ENCODE measurements at regions not wholly inside any gene's neighbourhood (a gene's known extent, or its start where the extent isn't known, plus 50 kb on each side); places are given as distances from the start of the nearest gene placed in this dataset.
A peak's percentile ranks its signal among the peaks of the same experiment; 100 is the strongest.
"Not testable (repeated sequence)": the region's sequence is repeated elsewhere in the genome, so short reads cannot be mapped to it uniquely, and the experiment has no call there.

- Histone ChIP-seq H3K27ac (no peak overlapping the region), H3K4me1 (replicated peaks in 1 of 2) (peaks cover 2 to 12% of the 10 kb centered on the region in 2 donors), H3K4me3 (no peak overlapping the region)
- in situ Hi-C loops (cut with MboI; ENCODE audit: low pct_unique_long_range_greater_than_20kb in 2 of 9, low sequenced_read_pairs in 9 of 9, unreplicated experiment in 9 of 9), result no loop called here
- no peak for ATAC-seq (replicated peaks in 6 of 8)
- WGBS, 10 experiments, result 15 to 95% (median 67%) methylated on average over 3 to 7 of the region's 7 CpGs
Observed at GRCh38 chr2:192444286-192444838, 249.6 kb upstream of the TMEFF2 start.

- ATAC-seq (replicated peaks in 6 of 8), result no peak
- Histone ChIP-seq H3K4me1 (replicated peaks in 1 of 2) (peaks cover 2 to 10% of the 10 kb centered on the region in 2 donors), H3K4me3 (no peak overlapping the region), H3K27ac (no peak overlapping the region)
- in situ Hi-C loops (cut with MboI; ENCODE audit: low pct_unique_long_range_greater_than_20kb in 2 of 9, low sequenced_read_pairs in 9 of 9, unreplicated experiment in 9 of 9), result no loop called here
- WGBS, 10 experiments, result 33 to 94% (median 84%) methylated on average over 2 of the region's 2 CpGs
Observed at GRCh38 chr2:192443831-192444230, 249.1 kb upstream of the TMEFF2 start.

DNA sequence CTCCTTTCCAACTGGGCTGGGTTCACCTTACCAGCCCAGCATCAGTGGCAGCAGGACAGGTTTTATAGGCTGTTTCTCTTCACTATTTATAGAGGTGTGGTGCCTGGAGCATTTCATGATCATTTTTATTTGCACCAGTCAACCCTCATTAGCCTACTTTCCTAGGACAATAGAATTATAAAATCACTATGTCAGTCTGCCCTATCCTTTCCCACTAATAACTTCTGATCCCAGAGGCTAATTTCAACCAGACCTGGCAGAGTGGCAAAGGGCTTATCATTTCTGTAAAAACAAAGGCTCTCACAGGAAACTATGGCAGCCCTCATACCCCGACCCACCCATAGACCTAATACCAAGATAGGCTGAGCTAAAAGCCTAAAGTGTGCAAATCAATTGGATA, 243.5 kb upstream of the TMEFF2 start:
- WGBS, 10 experiments, result 0 to 89% (median 20%) methylated on average over 1 of the region's 1 CpG; no CpG with 5 or more reads in 5 of the 10 experiments
- no peak for ATAC-seq (replicated peaks in 6 of 8)
- peaks cover 0 to 3% of the 10 kb centered on the region in 2 donors for H3K4me1 ChIP-seq (replicated peaks in 1 of 2)
- H3K27ac ChIP-seq, result no peak overlapping the region
- H3K4me3 ChIP-seq, result no peak overlapping the region
- in situ Hi-C loops (cut with MboI; ENCODE audit: low pct_unique_long_range_greater_than_20kb in 2 of 9, low sequenced_read_pairs in 9 of 9, unreplicated experiment in 9 of 9), result no loop called here

GRCh38 chr2:192437653-192438052, 242.9 kb upstream of the TMEFF2 start:
- Histone ChIP-seq H3K4me1 (replicated peaks in 1 of 2) (peaks cover 0 to 3% of the 10 kb centered on the region in 2 donors), H3K27ac (no peak overlapping the region), H3K4me3 (no peak overlapping the region)
- 11 to 90% (median 43%) methylated on average over 3 to 4 of the region's 4 CpGs; no CpG with 5 or more reads in 2 of the 10 experiments for WGBS, 10 experiments
- in situ Hi-C loops (cut with MboI; ENCODE audit: low pct_unique_long_range_greater_than_20kb in 2 of 9, low sequenced_read_pairs in 9 of 9, unreplicated experiment in 9 of 9), result no loop called here
- ATAC-seq (replicated peaks in 6 of 8), result no peak

GRCh38 chr2:192424243-192424642, 229.5 kb upstream of the TMEFF2 start:
- H3K4me1 ChIP-seq (replicated peaks in 1 of 2), result no peaks in the 10 kb centered on the region
- no peak overlapping the region for H3K27ac ChIP-seq
- 32 to 93% (median 70%) methylated on average over 2 to 4 of the region's 4 CpGs; no CpG with 5 or more reads in 1 of the 10 experiments for WGBS, 10 experiments
- H3K4me3 ChIP-seq, result no peak overlapping the region
- in situ Hi-C loops (cut with MboI; ENCODE audit: low pct_unique_long_range_greater_than_20kb in 2 of 9, low sequenced_read_pairs in 9 of 9, unreplicated experiment in 9 of 9), result no loop called here
- no peak for ATAC-seq (replicated peaks in 6 of 8)

- Histone ChIP-seq H3K27ac (no peak overlapping the region), H3K4me1 (replicated peaks in 1 of 2) (peaks cover 0 to 4% of the 10 kb centered on the region in 2 donors), H3K4me3 (no peak overlapping the region)
- no peak for ATAC-seq (replicated peaks in 6 of 8)
- WGBS, 10 experiments, result 0 to 88% (median 70%) methylated on average over 2 of the region's 2 CpGs; no CpG with 5 or more reads in 1 of the 10 experiments
- in situ Hi-C loops (cut with MboI; ENCODE audit: low pct_unique_long_range_greater_than_20kb in 2 of 9, low sequenced_read_pairs in 9 of 9, unreplicated experiment in 9 of 9), result no loop called here
Observed at GRCh38 chr2:192419786-192420185, 225.1 kb upstream of the TMEFF2 start.

DNA sequence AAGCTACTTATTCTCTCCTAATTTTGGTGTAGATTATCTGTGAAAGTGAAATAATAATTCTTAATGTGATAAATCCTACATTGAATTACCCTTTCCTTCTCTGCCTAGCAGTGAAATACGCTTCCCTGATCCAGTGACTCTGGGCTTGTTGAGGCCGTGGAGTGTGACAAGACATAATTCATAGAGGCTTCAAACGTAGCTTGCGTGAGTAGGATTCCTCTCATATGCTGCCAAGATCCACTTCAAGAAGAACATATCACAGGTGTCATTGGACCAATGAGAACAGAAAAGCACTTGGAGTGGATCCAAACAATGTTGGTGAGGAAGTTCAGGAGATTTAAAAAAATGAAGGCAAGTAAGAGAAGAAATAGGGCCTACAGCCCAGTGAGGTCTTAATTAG, 221.3 kb upstream of the TMEFF2 start:
- H3K4me1 ChIP-seq (replicated peaks in 1 of 2), result peaks cover 0 to 16% of the 10 kb centered on the region in 2 donors
- ATAC-seq (replicated peaks in 6 of 8), result peak in 5 of 8 experiments; percentile 26 to 69 (median 43)
- no peak overlapping the region for H3K4me3 ChIP-seq
- 0 to 80% (median 36%) methylated on average over 1 to 4 of the region's 4 CpGs; no CpG with 5 or more reads in 2 of the 10 experiments for WGBS, 10 experiments
- in situ Hi-C loops (cut with MboI; ENCODE audit: low pct_unique_long_range_greater_than_20kb in 2 of 9, low sequenced_read_pairs in 9 of 9, unreplicated experiment in 9 of 9), result no loop called here
- H3K27ac ChIP-seq, result no peak overlapping the region

- WGBS, 10 experiments, result 0 to 100% (median 93%) methylated on average over 2 to 5 of the region's 18 CpGs; no CpG with 5 or more reads in 5 of the 10 experiments
- in situ Hi-C loops (cut with MboI; ENCODE audit: low pct_unique_long_range_greater_than_20kb in 2 of 9, low sequenced_read_pairs in 9 of 9, unreplicated experiment in 9 of 9), result no loop called here
- peaks cover 0 to 20% of the 10 kb centered on the region in 2 donors for H3K4me1 ChIP-seq (replicated peaks in 1 of 2)
- no peak overlapping the region for H3K27ac ChIP-seq
- no peak for ATAC-seq (replicated peaks in 6 of 8)
- H3K4me3 ChIP-seq, result no peak overlapping the region
Observed at GRCh38 chr2:192414794-192415193, 220.1 kb upstream of the TMEFF2 start.

- Histone ChIP-seq H3K4me1 (replicated peaks in 1 of 2) (peaks cover 0 to 20% of the 10 kb centered on the region in 2 donors), H3K4me3 (no peak overlapping the region), H3K27ac (no peak overlapping the region)
- in situ Hi-C loops (cut with MboI; ENCODE audit: low pct_unique_long_range_greater_than_20kb in 2 of 9, low sequenced_read_pairs in 9 of 9, unreplicated experiment in 9 of 9), result no loop called here
- peak in 2 of 8 experiments; percentile 57 to 62 for ATAC-seq (replicated peaks in 6 of 8)
- WGBS, 10 experiments, result 28 to 100% (median 90%) methylated on average over 1 to 7 of the region's 13 CpGs; no CpG with 5 or more reads in 2 of the 10 experiments
Observed at GRCh38 chr2:192413812-192414681, 219.3 kb upstream of the TMEFF2 start.

- H3K27ac ChIP-seq; in situ Hi-C loops (cut with MboI; ENCODE audit: low pct_unique_long_range_greater_than_20kb in 2 of 9, low sequenced_read_pairs in 9 of 9, unreplicated experiment in 9 of 9); H3K4me3 ChIP-seq: not testable (repeated sequence)
- peak in 2 of 8 experiments; percentile 15 to 19 for ATAC-seq (replicated peaks in 6 of 8)
- 19 to 97% (median 83%) methylated on average over 4 to 10 of the region's 10 CpGs; no CpG with 5 or more reads in 1 of the 10 experiments for WGBS, 10 experiments
- peaks cover 0 to 20% of the 10 kb centered on the region in 2 donors for H3K4me1 ChIP-seq (replicated peaks in 1 of 2)
Observed at GRCh38 chr2:192412866-192413265, 218.1 kb upstream of the TMEFF2 start.

- no peak overlapping the region for H3K4me3 ChIP-seq
- peak in 3 of 8 experiments; percentile 5 to 89 (median 72) for ATAC-seq (replicated peaks in 6 of 8)
- peaks cover 0 to 20% of the 10 kb centered on the region in 2 donors for H3K4me1 ChIP-seq (replicated peaks in 1 of 2)
- in situ Hi-C loops (cut with MboI; ENCODE audit: low pct_unique_long_range_greater_than_20kb in 2 of 9, low sequenced_read_pairs in 9 of 9, unreplicated experiment in 9 of 9), result no loop called here
- no peak overlapping the region for H3K27ac ChIP-seq
Observed at GRCh38 chr2:192412394-192412793, 217.7 kb upstream of the TMEFF2 start.

DNA sequence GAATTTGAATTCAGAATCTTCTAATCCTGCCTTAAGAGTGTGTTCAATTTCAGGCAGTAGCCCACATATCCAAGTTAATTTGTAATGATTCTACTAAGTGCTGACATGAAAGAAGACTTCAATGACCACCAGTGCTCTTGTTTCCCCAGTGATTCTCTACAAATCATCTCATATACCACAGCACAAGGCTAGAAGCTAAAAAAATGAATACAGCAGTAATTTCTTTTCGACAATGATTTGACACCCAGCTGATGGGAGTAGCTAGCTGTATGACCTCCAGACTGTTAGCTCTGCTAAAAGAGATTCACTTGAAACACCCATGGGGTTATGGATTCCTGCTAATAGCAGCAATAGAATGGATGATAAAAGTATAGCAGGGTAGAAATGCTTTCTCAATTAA, 217.0 kb upstream of the TMEFF2 start:
- H3K4me3 ChIP-seq, result no peak overlapping the region
- in situ Hi-C loops (cut with MboI; ENCODE audit: low pct_unique_long_range_greater_than_20kb in 2 of 9, low sequenced_read_pairs in 9 of 9, unreplicated experiment in 9 of 9), result no loop called here
- peaks cover 0 to 20% of the 10 kb centered on the region in 2 donors for H3K4me1 ChIP-seq (replicated peaks in 1 of 2)
- WGBS, 10 experiments, result 0 to 80% (median 15%) methylated on average over 1 of the region's 1 CpG; no CpG with 5 or more reads in 4 of the 10 experiments
- ATAC-seq (replicated peaks in 6 of 8), result peak in 5 of 8 experiments; percentile 63 to 95 (median 89)
- no peak overlapping the region for H3K27ac ChIP-seq

DNA sequence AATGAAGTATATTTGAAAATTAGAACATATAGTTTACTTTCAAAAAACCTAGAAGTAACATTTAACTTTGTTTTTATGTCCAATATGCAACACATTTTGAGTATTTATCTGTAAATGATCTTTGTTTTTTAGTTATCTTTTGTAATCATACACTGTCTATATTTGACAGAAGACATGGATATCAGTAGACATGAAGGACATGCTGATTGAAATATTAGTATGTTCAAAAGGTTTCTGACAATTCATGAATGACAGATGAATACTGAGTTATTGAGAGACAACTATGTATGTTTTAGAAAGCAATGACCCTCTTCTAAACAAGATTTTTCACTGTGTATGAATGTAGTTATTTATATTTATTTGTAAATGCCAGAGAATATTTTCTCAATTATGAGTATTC, 215.6 kb upstream of the TMEFF2 start:
- Histone ChIP-seq H3K4me3 (no peak overlapping the region), H3K4me1 (replicated peaks in 1 of 2) (peaks cover 0 to 16% of the 10 kb centered on the region in 2 donors), H3K27ac (no peak overlapping the region)
- ATAC-seq (replicated peaks in 6 of 8), result no peak
- in situ Hi-C loops (cut with MboI; ENCODE audit: low pct_unique_long_range_greater_than_20kb in 2 of 9, low sequenced_read_pairs in 9 of 9, unreplicated experiment in 9 of 9), result no loop called here

Data from motor neuron (in vitro differentiated cells).